ENCODE measurements at regions not wholly inside any gene's neighbourhood (a gene's known extent, or its start where the extent isn't known, plus 50 kb on each side); places are given as distances from the start of the nearest gene placed in this dataset.

DNA sequence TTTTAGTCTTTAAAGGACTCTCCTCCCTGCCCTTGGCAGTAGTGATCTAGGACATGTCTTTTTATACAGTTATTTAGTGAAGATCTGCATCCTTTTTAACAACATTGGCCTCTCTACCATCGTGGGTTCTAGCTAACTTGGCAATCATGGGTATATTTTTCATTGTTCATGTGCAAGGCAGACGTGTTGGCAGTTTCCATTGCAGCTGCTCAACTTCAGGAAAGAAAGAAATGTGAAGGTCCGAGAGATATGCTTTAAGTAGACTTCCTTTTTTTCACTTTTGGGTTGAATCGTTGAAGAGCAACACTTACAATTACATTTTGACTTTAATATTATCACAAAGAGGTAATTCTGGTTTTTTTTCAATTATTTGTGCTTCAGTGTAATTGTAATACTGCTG lies 172.6 kb downstream of the SATB1 start:
- no peak for DNase-seq (ENCODE audit: low spot score)
- no peaks in the 10 kb centered on the region for H4K20me1 ChIP-seq (replicated peaks; ENCODE audit: insufficient read depth)
- Mint-ChIP-seq H3K36me3 (ENCODE audit: low read depth) (no peaks in the 10 kb centered on the region), H3K27me3 (ENCODE audit: insufficient read depth, low read depth, poor library complexity) (no peaks in the 10 kb centered on the region), H3K27ac (no peak overlapping the region), H3K4me1 (peaks cover 18% of the 10 kb centered on the region), H3K9me3 (no peaks in the 10 kb centered on the region), H3K4me3 (no peak overlapping the region)
- no peaks in the 10 kb centered on the region for H3K79me2 ChIP-seq (replicated peaks; ENCODE audit: insufficient read depth)
- H3K9me2 ChIP-seq (ENCODE audit: insufficient read depth), result peaks cover 5% of the 10 kb centered on the region; the same call in 1 of the 2 replicates
- no peak overlapping the region for H2AFZ ChIP-seq
- no peak for TF ChIP-seq STAT1 (IDR thresholded peaks at IDR 0.05; ENCODE audit: unreplicated experiment)
- no peak for TF ChIP-seq ETS1 (IDR thresholded peaks at IDR 0.05)
- TF ChIP-seq CREB1 (CRISPR knock-in tag; IDR thresholded peaks at IDR 0.05; ENCODE audit: low read depth), result no peak
- no peak for TF ChIP-seq ZNF114 (CRISPR knock-in tag; IDR thresholded peaks at IDR 0.05)
- no peak for TF ChIP-seq ZNF331 (CRISPR knock-in tag; IDR thresholded peaks at IDR 0.05; ENCODE audit: low read depth)
- TF ChIP-seq REST (IDR thresholded peaks at IDR 0.05; ENCODE audit: unreplicated experiment), result no peak
- TF ChIP-seq EZH2phosphoT487 (IDR thresholded peaks at IDR 0.05; ENCODE audit: unreplicated experiment), result no peak
- TF ChIP-seq ZNF462 (CRISPR knock-in tag; IDR thresholded peaks at IDR 0.05), result no peak
- TF ChIP-seq, protein P1, sequence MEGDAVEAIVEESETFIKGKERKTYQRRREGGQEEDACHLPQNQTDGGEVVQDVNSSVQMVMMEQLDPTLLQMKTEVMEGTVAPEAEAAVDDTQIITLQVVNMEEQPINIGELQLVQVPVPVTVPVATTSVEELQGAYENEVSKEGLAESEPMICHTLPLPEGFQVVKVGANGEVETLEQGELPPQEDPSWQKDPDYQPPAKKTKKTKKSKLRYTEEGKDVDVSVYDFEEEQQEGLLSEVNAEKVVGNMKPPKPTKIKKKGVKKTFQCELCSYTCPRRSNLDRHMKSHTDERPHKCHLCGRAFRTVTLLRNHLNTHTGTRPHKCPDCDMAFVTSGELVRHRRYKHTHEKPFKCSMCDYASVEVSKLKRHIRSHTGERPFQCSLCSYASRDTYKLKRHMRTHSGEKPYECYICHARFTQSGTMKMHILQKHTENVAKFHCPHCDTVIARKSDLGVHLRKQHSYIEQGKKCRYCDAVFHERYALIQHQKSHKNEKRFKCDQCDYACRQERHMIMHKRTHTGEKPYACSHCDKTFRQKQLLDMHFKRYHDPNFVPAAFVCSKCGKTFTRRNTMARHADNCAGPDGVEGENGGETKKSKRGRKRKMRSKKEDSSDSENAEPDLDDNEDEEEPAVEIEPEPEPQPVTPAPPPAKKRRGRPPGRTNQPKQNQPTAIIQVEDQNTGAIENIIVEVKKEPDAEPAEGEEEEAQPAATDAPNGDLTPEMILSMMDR (conservative IDR thresholded peaks at IDR 0.05; ENCODE audit: low read depth in 2 of 2), result no peak
- no peak for TF ChIP-seq JUNB (IDR thresholded peaks at IDR 0.05; ENCODE audit: unreplicated experiment)
- no peak for TF ChIP-seq EZH2 (IDR thresholded peaks at IDR 0.05; ENCODE audit: low read depth, unreplicated experiment)
- no peak for TF ChIP-seq POLR2AphosphoS5 (IDR thresholded peaks at IDR 0.05; ENCODE audit: low read depth)
- TF ChIP-seq NANOG (IDR thresholded peaks at IDR 0.05; ENCODE audit: borderline replicate concordance), result no peak
- H3K36me3 ChIP-seq (ENCODE audit: insufficient read depth), result no peaks in the 10 kb centered on the region
- no peak overlapping the region for H3K27ac ChIP-seq (ENCODE audit: low read depth)
- no peak overlapping the region for H3K4me2 ChIP-seq
- no peaks in the 10 kb centered on the region for H3F3A ChIP-seq (replicated peaks; ENCODE audit: low read depth)
- H3K27me3 ChIP-seq (ENCODE audit: insufficient read depth), result no peaks in the 10 kb centered on the region
- H3K4me3 ChIP-seq, result no peak overlapping the region
- H3K4me1 ChIP-seq (ENCODE audit: insufficient read depth), result peaks cover 8% of the 10 kb centered on the region
- ATAC-seq, result no peak
